ENCODE measurements at regions not wholly inside any gene's neighbourhood (a gene's known extent, or its start where the extent isn't known, plus 50 kb on each side); places are given as distances from the start of the nearest gene placed in this dataset.

- TF ChIP-seq, protein P1, sequence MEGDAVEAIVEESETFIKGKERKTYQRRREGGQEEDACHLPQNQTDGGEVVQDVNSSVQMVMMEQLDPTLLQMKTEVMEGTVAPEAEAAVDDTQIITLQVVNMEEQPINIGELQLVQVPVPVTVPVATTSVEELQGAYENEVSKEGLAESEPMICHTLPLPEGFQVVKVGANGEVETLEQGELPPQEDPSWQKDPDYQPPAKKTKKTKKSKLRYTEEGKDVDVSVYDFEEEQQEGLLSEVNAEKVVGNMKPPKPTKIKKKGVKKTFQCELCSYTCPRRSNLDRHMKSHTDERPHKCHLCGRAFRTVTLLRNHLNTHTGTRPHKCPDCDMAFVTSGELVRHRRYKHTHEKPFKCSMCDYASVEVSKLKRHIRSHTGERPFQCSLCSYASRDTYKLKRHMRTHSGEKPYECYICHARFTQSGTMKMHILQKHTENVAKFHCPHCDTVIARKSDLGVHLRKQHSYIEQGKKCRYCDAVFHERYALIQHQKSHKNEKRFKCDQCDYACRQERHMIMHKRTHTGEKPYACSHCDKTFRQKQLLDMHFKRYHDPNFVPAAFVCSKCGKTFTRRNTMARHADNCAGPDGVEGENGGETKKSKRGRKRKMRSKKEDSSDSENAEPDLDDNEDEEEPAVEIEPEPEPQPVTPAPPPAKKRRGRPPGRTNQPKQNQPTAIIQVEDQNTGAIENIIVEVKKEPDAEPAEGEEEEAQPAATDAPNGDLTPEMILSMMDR (IDR thresholded peaks at IDR 0.05; ENCODE audit: borderline replicate concordance): no peak
Observed at GRCh38 chr6:23456396-23456795, 669.6 kb upstream of the NRSN1 start.

GRCh38 chr6:23457321-23457720 lies 668.7 kb upstream of the NRSN1 start:
- no peak overlapping the region for H3K4me3 ChIP-seq
- no peaks in the 10 kb centered on the region for H3K9me3 ChIP-seq (replicated peaks)
- H3K36me3 ChIP-seq: no peaks in the 10 kb centered on the region
- no peaks in the 10 kb centered on the region for H3K27me3 ChIP-seq (ENCODE audit: low read depth)
- no peak for DNase-seq
- H3K27ac ChIP-seq (replicated peaks): no peak overlapping the region
- TF ChIP-seq, protein P1 (IDR thresholded peaks at IDR 0.05; ENCODE audit: borderline replicate concordance): no peak
- intact Hi-C loops (cut with micrococcal nuclease): no loop called here
- H3K4me1 ChIP-seq: no peaks in the 10 kb centered on the region

More at GRCh38 chr6:23456396-23456795, 669.6 kb upstream of the NRSN1 start:
- no peak overlapping the region for H3K4me3 ChIP-seq
- DNase-seq: no peak
- intact Hi-C loops (cut with micrococcal nuclease): no loop called here
- H3K27me3 ChIP-seq (ENCODE audit: low read depth): no peaks in the 10 kb centered on the region
- no peaks in the 10 kb centered on the region for H3K4me1 ChIP-seq
- no peaks in the 10 kb centered on the region for H3K9me3 ChIP-seq (replicated peaks)
- no peak overlapping the region for H3K27ac ChIP-seq (replicated peaks)
- no peaks in the 10 kb centered on the region for H3K36me3 ChIP-seq

DNA sequence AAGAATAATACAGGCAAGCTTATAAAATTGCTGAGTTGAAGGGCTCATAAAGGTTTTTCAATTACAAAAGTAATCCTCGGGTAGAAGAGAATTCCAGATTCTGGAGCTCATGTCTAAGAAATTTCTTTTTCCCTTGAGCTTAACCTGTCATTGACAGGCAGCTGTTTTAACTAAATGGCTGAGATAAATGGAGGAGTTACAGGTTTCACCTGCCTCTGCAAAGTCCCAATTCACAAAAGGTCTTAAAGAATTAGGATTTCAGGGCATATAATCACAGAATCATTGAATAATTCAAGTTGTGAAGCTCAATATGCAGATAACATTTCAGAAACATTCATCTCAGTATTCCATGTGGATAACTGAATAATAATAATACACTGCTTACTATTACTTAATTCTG lies 660.1 kb upstream of the NRSN1 start:
- no peaks in the 10 kb centered on the region for H3K27me3 ChIP-seq (ENCODE audit: low read depth)
- H3K4me3 ChIP-seq: no peak overlapping the region
- TF ChIP-seq, protein P1 (IDR thresholded peaks at IDR 0.05; ENCODE audit: borderline replicate concordance): no peak
- intact Hi-C loops (cut with micrococcal nuclease): no loop called here
- H3K9me3 ChIP-seq (replicated peaks): no peaks in the 10 kb centered on the region
- no peak overlapping the region for H3K27ac ChIP-seq (replicated peaks)
- H3K4me1 ChIP-seq: no peaks in the 10 kb centered on the region
- DNase-seq: no peak
- H3K36me3 ChIP-seq: no peaks in the 10 kb centered on the region

GRCh38 chr6:23477586-23477985 lies 648.4 kb upstream of the NRSN1 start:
- Histone ChIP-seq H3K4me3 (no peak overlapping the region), H3K27ac (replicated peaks) (no peak overlapping the region), H3K36me3 (no peaks in the 10 kb centered on the region), H3K9me3 (replicated peaks) (peaks cover 11% of the 10 kb centered on the region), H3K27me3 (ENCODE audit: low read depth) (no peaks in the 10 kb centered on the region), H3K4me1 (no peaks in the 10 kb centered on the region)
- intact Hi-C loops (cut with micrococcal nuclease): no loop called here
- no peak for DNase-seq
- TF ChIP-seq, protein P1 (IDR thresholded peaks at IDR 0.05; ENCODE audit: borderline replicate concordance): no peak

GRCh38 chr6:23478312-23478711 lies 647.7 kb upstream of the NRSN1 start:
- intact Hi-C loops (cut with micrococcal nuclease): no loop called here
- Histone ChIP-seq H3K27me3 (ENCODE audit: low read depth) (no peaks in the 10 kb centered on the region), H3K27ac (replicated peaks) (no peak overlapping the region), H3K36me3 (no peaks in the 10 kb centered on the region), H3K9me3 (replicated peaks) (peaks cover 8% of the 10 kb centered on the region), H3K4me3 (no peak overlapping the region), H3K4me1 (no peaks in the 10 kb centered on the region)
- TF ChIP-seq, protein P1 (IDR thresholded peaks at IDR 0.05; ENCODE audit: borderline replicate concordance): no peak
- DNase-seq: no peak

GRCh38 chr6:23483896-23484295 lies 642.1 kb upstream of the NRSN1 start:
- H3K9me3 ChIP-seq (replicated peaks): peaks cover 2% of the 10 kb centered on the region
- intact Hi-C loops (cut with micrococcal nuclease): no loop called here
- TF ChIP-seq, protein P1 (IDR thresholded peaks at IDR 0.05; ENCODE audit: borderline replicate concordance): no peak
- H3K36me3 ChIP-seq: no peaks in the 10 kb centered on the region
- no peaks in the 10 kb centered on the region for H3K4me1 ChIP-seq
- H3K27ac ChIP-seq (replicated peaks): no peak overlapping the region
- H3K27me3 ChIP-seq (ENCODE audit: low read depth): no peaks in the 10 kb centered on the region
- no peak for DNase-seq
- no peak overlapping the region for H3K4me3 ChIP-seq

All from left ventricle myocardium inferior (tissue), 1 donor.